PC-9 (cell line): ENCODE measurements at regions not wholly inside any gene's neighbourhood (a gene's known extent, or its start where the extent isn't known, plus 50 kb on each side); places are given as distances from the start of the nearest gene placed in this dataset.

Source experiments
- BruUV-seq: library from RNA; stranded (reverse); fragments of 400-500 nt; replicated peaks from 2 replicates; lab custom pipeline; 2021; lab: Mats Ljungman, UMichigan
- CTCF ChIA-PET: fragments of 300-600 bp; sonication (Branson Sonifier 250); formaldehyde crosslinking; loops from one replicate; lab custom pipeline; 2022; ENCODE audit warnings: antibody characterized with exemption; lab: Charles Lee
- POLR2A ChIA-PET: fragments of 300-600 bp; sonication (Branson Sonifier 250); formaldehyde crosslinking; loops from one replicate; lab custom pipeline; 2022; ENCODE audit warnings: antibody characterized with exemption; ENCODE audit not compliant: unreplicated experiment; lab: Charles Lee
- DNase-seq, 2 experiments: peaks; one replicate each; pipeline versions ENCODE4 v3.0.0 to v3.0.0-alpha.2; 2015 to 2022; ENCODE audit warnings: mixed read lengths in 1 of 2
- H2AFZ ChIP-seq: fragments of 200-600 bp; sonication (generic); 2 replicates; pipeline ENCODE4 v1.8.1; 2017; ENCODE audit warnings: antibody characterized with exemption
- H3F3A ChIP-seq: fragments of 200-600 bp; sonication (generic); 2 replicates; pipeline ENCODE4 v1.8.1; 2017; ENCODE audit warnings: antibody characterized with exemption, mild to moderate bottlenecking, low read depth; ENCODE audit not compliant: insufficient read depth
- H3K27ac ChIP-seq: fragments of 200-600 bp; sonication (generic); 2 replicates; pipeline ENCODE4 v1.6.1; 2016; ENCODE audit warnings: mixed run types
- H3K27me3 ChIP-seq: fragments of 200-600 bp; sonication (generic); 2 replicates; pipeline ENCODE4 v1.6.1; 2016; ENCODE audit warnings: low read depth, mixed run types; ENCODE audit not compliant: insufficient read depth
- H3K36me3 ChIP-seq: fragments of 200-600 bp; sonication (generic); 2 replicates; pipeline ENCODE4 v1.6.1; 2016; ENCODE audit warnings: low read depth, mixed run types
- H3K4me1 ChIP-seq: fragments of 200-600 bp; sonication (generic); replicated peaks from 2 replicates; pipeline ENCODE4 v1.6.1; 2016; ENCODE audit warnings: mixed run types; ENCODE audit not compliant: insufficient read depth
- H3K4me2 ChIP-seq: fragments of 200-600 bp; sonication (generic); 2 replicates; pipeline ENCODE4 v1.6.1; 2017; ENCODE audit warnings: mixed run types
- H3K4me3 ChIP-seq: fragments of 200-600 bp; sonication (generic); 2 replicates; pipeline ENCODE4 v1.6.1; 2016; ENCODE audit warnings: mixed run types
- H3K79me2 ChIP-seq: fragments of 200-600 bp; sonication (generic); 2 replicates; pipeline ENCODE4 v1.6.1; 2017; ENCODE audit warnings: low read depth, mixed run types
- H3K9me2 ChIP-seq: fragments of 200-600 bp; sonication (generic); 2 replicates; pipeline ENCODE4 v1.8.1; 2017; ENCODE audit warnings: mild to moderate bottlenecking; ENCODE audit not compliant: insufficient read depth
- H3K9me3 ChIP-seq: fragments of 200-600 bp; sonication (generic); 2 replicates; pipeline ENCODE4 v1.8.1; 2016; ENCODE audit warnings: low read depth; ENCODE audit not compliant: insufficient read depth
- H4K20me1 ChIP-seq: fragments of 200-600 bp; sonication (generic); 2 replicates; pipeline ENCODE4 v1.8.1; 2017; ENCODE audit not compliant: insufficient read depth
- CTCF ChIP-seq: fragments of 200-600 bp; sonication (generic); conservative IDR thresholded peaks from 2 replicates; pipeline ENCODE4 v1.6.1; 2017; ENCODE audit warnings: mixed run types, antibody characterized with exemption, mild to moderate bottlenecking, moderate library complexity
- EZH2 ChIP-seq: fragments of 200-600 bp; sonication (generic); IDR thresholded peaks from 2 replicates; pipeline ENCODE4 v1.8.0; 2017; ENCODE audit warnings: antibody characterized with exemption, low read depth
- intact Hi-C: fragments of 100-400 bp; cut with micrococcal nuclease; formaldehyde crosslinking; loops from one replicate; pipeline ENCODE4 v1.10.0; 2022; ENCODE audit not compliant: unreplicated experiment

GRCh38 chr11:90744169-90744568 lies 521.3 kb upstream of the CHORDC1 start:
- no peaks in the 10 kb centered on the region for H3K4me1 ChIP-seq
- H2AFZ ChIP-seq: no peak overlapping the region
- intact Hi-C loops: no loop called here
- no peaks in the 10 kb centered on the region for H3K79me2 ChIP-seq
- ChIA-PET POLR2A (no interaction called here), CTCF (no interaction called here)
- H4K20me1 ChIP-seq: no peaks in the 10 kb centered on the region
- no peaks in the 10 kb centered on the region for H3K36me3 ChIP-seq
- H3K9me3 ChIP-seq: peaks cover 23% of the 10 kb centered on the region
- no peak overlapping the region for H3K4me2 ChIP-seq
- H3F3A ChIP-seq: no peaks in the 10 kb centered on the region
- H3K27ac ChIP-seq: no peak overlapping the region
- H3K4me3 ChIP-seq: no peak overlapping the region
- H3K27me3 ChIP-seq: no peaks in the 10 kb centered on the region
- no peaks in the 10 kb centered on the region for H3K9me2 ChIP-seq
- BruUV-seq: no TSS peak
- DNase-seq: no peak
- no peak for TF ChIP-seq CTCF
- TF ChIP-seq EZH2: no peak

- Histone ChIP-seq H3K79me2 (no peaks in the 10 kb centered on the region), H3K9me2 (0 out of 2 replicates have a peak, but pooled peaks cover 4% of the 10 kb centered on the region), H3K4me1 (no peaks in the 10 kb centered on the region), H3K27ac (no peak overlapping the region), H3K27me3 (no peaks in the 10 kb centered on the region), H3F3A (no peaks in the 10 kb centered on the region), H3K9me3 (no peaks in the 10 kb centered on the region), H3K36me3 (no peaks in the 10 kb centered on the region), H3K4me2 (no peak overlapping the region), H4K20me1 (no peaks in the 10 kb centered on the region), H3K4me3 (no peak overlapping the region), H2AFZ (no peak overlapping the region)
- CTCF ChIA-PET: no interaction called here
- intact Hi-C loops: no loop called here
- POLR2A ChIA-PET: no interaction called here
- no peak for DNase-seq
- no TSS peak for BruUV-seq
- TF ChIP-seq EZH2: no peak
- no peak for TF ChIP-seq CTCF
Measured at GRCh38 chr11:90738799-90739198, 516.0 kb upstream of the CHORDC1 start.

GRCh38 chr11:90737444-90738050 lies 514.7 kb upstream of the CHORDC1 start:
- Histone ChIP-seq H3K27ac (no peak overlapping the region), H3K9me3 (no peaks in the 10 kb centered on the region), H3K4me1 (no peaks in the 10 kb centered on the region), H3F3A (no peaks in the 10 kb centered on the region), H2AFZ (no peak overlapping the region), H4K20me1 (no peaks in the 10 kb centered on the region), H3K4me2 (no peak overlapping the region), H3K9me2 (0 out of 2 replicates have a peak, but pooled peaks cover 4% of the 10 kb centered on the region), H3K36me3 (no peaks in the 10 kb centered on the region), H3K27me3 (no peaks in the 10 kb centered on the region), H3K79me2 (no peaks in the 10 kb centered on the region), H3K4me3 (no peak overlapping the region)
- intact Hi-C loops: no loop called here
- no TSS peak for BruUV-seq
- ChIA-PET POLR2A (no interaction called here), CTCF (interaction anchor here (0.5 kb wide), 1 partner anchor 66 kb away, joined by 5 read pairs; no protein-coding TSS in a partner anchor)
- TF ChIP-seq EZH2: no peak
- no peak for TF ChIP-seq CTCF
- no peak for DNase-seq
